Left ventricle myocardium inferior (tissue), 1 donor: ENCODE measurements at regions not wholly inside any gene's neighbourhood (a gene's known extent, or its start where the extent isn't known, plus 50 kb on each side); places are given as distances from the start of the nearest gene placed in this dataset.

Source experiments
- DNase-seq: peaks from one replicate; pipeline ENCODE4 v3.0.0-alpha.2; 2020
- H3K27ac ChIP-seq: fragments of 200-600 bp; replicated peaks from 2 replicates; pipeline ENCODE4 v1.8.0; 2021
- H3K27me3 ChIP-seq: fragments of 200-600 bp; 2 replicates; pipeline ENCODE4 v1.8.0; 2021; ENCODE audit warnings: low read depth
- H3K36me3 ChIP-seq: fragments of 200-600 bp; 2 replicates; pipeline ENCODE4 v1.8.0; 2021
- H3K4me1 ChIP-seq: fragments of 200-600 bp; 2 replicates; pipeline ENCODE4 v1.8.0; 2021
- H3K4me3 ChIP-seq: fragments of 200-600 bp; 2 replicates; pipeline ENCODE4 v1.8.0; 2021; ENCODE audit warnings: mild to moderate bottlenecking, moderate library complexity
- H3K9me3 ChIP-seq: fragments of 200-600 bp; replicated peaks from 2 replicates; pipeline ENCODE4 v1.8.0; 2021
- CTCF ChIP-seq: fragments of 200-600 bp; IDR thresholded peaks from 2 replicates; pipeline ENCODE4 v1.8.0; 2021; ENCODE audit warnings: antibody characterized with exemption, mild to moderate bottlenecking, borderline replicate concordance
- intact Hi-C: fragments of 100-400 bp; cut with micrococcal nuclease; formaldehyde crosslinking; loops from one replicate; pipeline ENCODE4 v1.11.0; 2022
- donor health status: DM: no; HTN: yes; CAD: no; lungs with severe emphysema.

GRCh38 chr19:23505738-23506137, 110.5 kb upstream of the ZNF91 start:
- Histone ChIP-seq H3K9me3 (no peaks in the 10 kb centered on the region), H3K27ac (no peak overlapping the region), H3K27me3 (no peaks in the 10 kb centered on the region), H3K36me3 (no peaks in the 10 kb centered on the region), H3K4me3 (no peak overlapping the region), H3K4me1 (no peaks in the 10 kb centered on the region)
- no peak for DNase-seq
- TF ChIP-seq CTCF, result no peak
- intact Hi-C loops, result no loop called here

GRCh38 chr19:23482829-23483228, 87.6 kb upstream of the ZNF91 start:
- Histone ChIP-seq H3K27ac (no peak overlapping the region), H3K4me3 (no peak overlapping the region), H3K4me1 (no peaks in the 10 kb centered on the region), H3K9me3 (no peaks in the 10 kb centered on the region), H3K36me3 (no peaks in the 10 kb centered on the region), H3K27me3 (no peaks in the 10 kb centered on the region)
- no peak for DNase-seq
- intact Hi-C loops, result no loop called here
- no peak for TF ChIP-seq CTCF

GRCh38 chr19:23481043-23481442, 85.8 kb upstream of the ZNF91 start:
- H3K27me3 ChIP-seq, result peaks cover 6% of the 10 kb centered on the region
- no peak for TF ChIP-seq CTCF
- H3K36me3 ChIP-seq, result no peaks in the 10 kb centered on the region
- H3K27ac ChIP-seq, result no peak overlapping the region
- no peak for DNase-seq
- intact Hi-C loops, result no loop called here
- no peaks in the 10 kb centered on the region for H3K4me1 ChIP-seq
- H3K4me3 ChIP-seq, result no peak overlapping the region
- H3K9me3 ChIP-seq, result peaks cover 5% of the 10 kb centered on the region

- Histone ChIP-seq H3K4me3 (no peak overlapping the region), H3K36me3 (no peaks in the 10 kb centered on the region), H3K4me1 (peaks cover 7% of the 10 kb centered on the region), H3K9me3 (peaks cover 5% of the 10 kb centered on the region), H3K27me3 (peaks cover 42% of the 10 kb centered on the region), H3K27ac (no peak overlapping the region)
- intact Hi-C loops, result no loop called here
- DNase-seq, result no peak
- TF ChIP-seq CTCF, result no peak
Observed at GRCh38 chr19:23475477-23475876, 80.2 kb upstream of the ZNF91 start.

DNA sequence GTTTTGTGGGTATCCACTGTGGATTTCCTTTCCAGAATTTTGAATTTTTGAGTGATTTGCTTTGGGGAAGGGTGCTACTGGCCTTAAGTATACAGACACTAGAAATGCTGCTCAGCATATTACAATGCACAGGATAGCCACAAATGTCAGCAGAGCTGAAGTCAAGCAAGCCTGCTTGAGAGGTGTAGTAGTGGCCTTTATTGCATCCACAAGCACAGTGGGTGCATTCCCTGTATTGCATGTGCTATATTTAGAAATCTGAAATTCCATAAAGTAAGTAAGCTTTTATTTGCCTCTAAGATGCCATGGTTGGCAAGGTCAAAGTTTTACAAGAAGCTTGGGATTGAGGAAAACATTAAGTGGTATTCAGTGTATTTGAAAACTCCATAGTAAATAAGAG, 79.5 kb upstream of the ZNF91 start:
- no peaks in the 10 kb centered on the region for H3K36me3 ChIP-seq
- intact Hi-C loops, result no loop called here
- no peak for DNase-seq
- no peak for TF ChIP-seq CTCF
- no peak overlapping the region for H3K27ac ChIP-seq
- H3K27me3 ChIP-seq, result peaks cover 47% of the 10 kb centered on the region
- H3K4me3 ChIP-seq, result no peak overlapping the region
- peaks cover 7% of the 10 kb centered on the region for H3K4me1 ChIP-seq
- peaks cover 5% of the 10 kb centered on the region for H3K9me3 ChIP-seq

DNA sequence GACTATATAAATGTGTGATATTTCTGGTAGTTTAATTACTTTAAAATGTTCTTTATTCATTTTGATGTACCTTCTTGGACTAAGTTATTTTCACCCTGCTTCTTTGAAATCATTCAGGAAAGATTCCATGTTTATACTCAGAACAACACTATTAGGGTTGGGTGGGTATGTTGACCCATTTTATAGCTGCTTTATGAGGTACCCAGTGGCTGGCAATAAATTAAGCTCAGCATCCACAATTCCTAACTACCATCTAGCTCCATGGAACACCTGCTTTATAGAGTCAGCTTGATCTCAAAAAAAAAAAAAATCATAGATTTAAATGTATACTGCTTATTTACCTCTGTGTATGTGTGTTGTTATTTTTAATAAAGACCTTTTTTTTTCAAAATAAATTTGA, 78.9 kb upstream of the ZNF91 start:
- no peak overlapping the region for H3K4me3 ChIP-seq
- H3K27ac ChIP-seq, result no peak overlapping the region
- peaks cover 7% of the 10 kb centered on the region for H3K4me1 ChIP-seq
- intact Hi-C loops, result no loop called here
- H3K9me3 ChIP-seq, result peaks cover 5% of the 10 kb centered on the region
- no peak for DNase-seq
- H3K27me3 ChIP-seq, result peaks cover 47% of the 10 kb centered on the region
- no peaks in the 10 kb centered on the region for H3K36me3 ChIP-seq
- no peak for TF ChIP-seq CTCF
